B cell (primary cell): ENCODE measurements at regions not wholly inside any gene's neighbourhood (a gene's known extent, or its start where the extent isn't known, plus 50 kb on each side); places are given as distances from the start of the nearest gene placed in this dataset.

ENCODE experiments used
- ATAC-seq: fragments of 200-7000 bp; cut with Tn5 transposase; one replicate; pipeline ENCODE4 v1.10.0; 2021; ENCODE audit warnings: low read depth, mild to moderate bottlenecking, moderate number of reproducible peaks, moderate library complexity
- CTCF ChIA-PET: fragments of 350-600 bp; sonication (Branson Sonifier 250); formaldehyde crosslinking; loops from one replicate; lab custom pipeline; 2021; ENCODE audit warnings: antibody characterized with exemption, inconsistent platforms; lab: Charles Lee
- POLR2A ChIA-PET: fragments of 350-600 bp; sonication (Branson Sonifier 250); formaldehyde crosslinking; loops from one replicate; lab custom pipeline; 2021; ENCODE audit warnings: antibody characterized with exemption; lab: Charles Lee
- DNase-seq: peaks from one replicate; pipeline ENCODE4 v3.0.0; 2013
- H2AFZ ChIP-seq: 2 replicates; pipeline ENCODE4 v1.6.1; 2012; ENCODE audit warnings: mild to moderate bottlenecking, low read depth, low read length; ENCODE audit not compliant: insufficient read depth, poor library complexity, severe bottlenecking
- H3K27ac ChIP-seq, 2 donors: 1 replicate in 1 of 2; 2 replicates in 1 of 2; pipeline ENCODE4 v1.5.1; 2012 to 2013; ENCODE audit warnings: low read length in 2 of 2, mild to moderate bottlenecking in 2 of 2, moderate library complexity in 1 of 2
- H3K27me3 ChIP-seq, 4 experiments: fragments of 200-600 bp in 1 of 4; sonication (generic) in 1 of 4; replicated peaks in 1 of 4; 1 replicate in 2 of 4; 2 replicates in 2 of 4; pipeline versions ENCODE4 v1.6.1 to v1.7.0; 2013 to 2016; ENCODE audit warnings: low read length in 3 of 4, mild to moderate bottlenecking in 2 of 4, mixed read lengths in 1 of 4, moderate library complexity in 1 of 4; ENCODE audit not compliant: insufficient read depth in 4 of 4, control insufficient read depth in 3 of 4; ENCODE audit errors: control extremely low read depth in 1 of 4
- H3K36me3 ChIP-seq, 2 experiments: replicated peaks in 1 of 2; 1 replicate in 1 of 2; 2 replicates in 1 of 2; pipeline versions ENCODE4 v1.6.1 to v1.7.1; 2013; ENCODE audit warnings: low read length in 1 of 2; ENCODE audit not compliant: insufficient read depth in 2 of 2, control insufficient read depth in 1 of 2; ENCODE audit errors: control extremely low read depth in 1 of 2, extremely low read depth in 1 of 2
- H3K4me1 ChIP-seq, 2 donors: fragments of 200-600 bp in 1 of 2; sonication (generic) in 1 of 2; 1 replicate in 1 of 2; 2 replicates in 1 of 2; pipeline versions ENCODE4 v1.5.1 to v1.6.1; 2013 to 2017; ENCODE audit warnings: low read length in 2 of 2; ENCODE audit not compliant: control insufficient read depth in 2 of 2, insufficient read depth in 2 of 2
- H3K4me2 ChIP-seq: replicated peaks from 2 replicates; pipeline ENCODE3; 2012; ENCODE audit warnings: mild to moderate bottlenecking, low read depth, low read length; ENCODE audit not compliant: poor library complexity, severe bottlenecking
- H3K4me3 ChIP-seq, 5 experiments: fragments of 200-600 bp in 1 of 5; sonication (generic) in 1 of 5; 1 replicate in 3 of 5; 2 replicates in 2 of 5; pipeline versions ENCODE4 v1.5.1 to v1.7.0; 2011 to 2016; ENCODE audit warnings: low read length in 4 of 5, mild to moderate bottlenecking in 4 of 5, low read depth in 2 of 5, control low read depth in 1 of 5, moderate library complexity in 1 of 5; ENCODE audit not compliant: insufficient read depth in 1 of 5; ENCODE audit errors: control extremely low read depth in 1 of 5, extremely low read depth in 1 of 5
- H3K79me2 ChIP-seq: fragments of 200-600 bp; sonication (generic); one replicate; pipeline ENCODE4 v1.6.0; 2016; ENCODE audit warnings: low read length; ENCODE audit not compliant: control insufficient read depth, insufficient read depth
- H3K9ac ChIP-seq: fragments of 200-600 bp; sonication (generic); 2 replicates; pipeline ENCODE4 v1.6.1; 2017; ENCODE audit warnings: mild to moderate bottlenecking, low read length, moderate library complexity
- H3K9me3 ChIP-seq, 3 donors: one replicate each; pipeline versions ENCODE4 v1.6.1 to v1.7.1; 2013; ENCODE audit warnings: low read length in 2 of 3; ENCODE audit not compliant: control insufficient read depth in 2 of 3, insufficient read depth in 1 of 3; ENCODE audit errors: control extremely low read depth in 1 of 3
- H4K20me1 ChIP-seq: 2 replicates; pipeline ENCODE4 v1.6.0; 2012; ENCODE audit warnings: mild to moderate bottlenecking, low read length; ENCODE audit not compliant: insufficient read depth, control insufficient read depth, poor library complexity, severe bottlenecking
- H3K27ac Mint-ChIP-seq: one replicate; pipeline ENCODE4 v1.8.0; 2021; ENCODE audit warnings: mixed read lengths
- H3K27me3 Mint-ChIP-seq: one replicate; pipeline ENCODE4 v1.8.0; 2021; ENCODE audit warnings: mixed read lengths
- H3K4me1 Mint-ChIP-seq: one replicate; pipeline ENCODE4 v1.8.0; 2021; ENCODE audit warnings: mixed read lengths
- H3K4me3 Mint-ChIP-seq: one replicate; pipeline ENCODE4 v1.8.0; 2021; ENCODE audit warnings: mixed read lengths
- H3K9me3 Mint-ChIP-seq: one replicate; pipeline ENCODE4 v1.8.0; 2022; ENCODE audit warnings: mixed read lengths; ENCODE audit not compliant: insufficient read depth
- CTCF ChIP-seq: fragments of 200-600 bp; IDR thresholded peaks from one replicate; pipeline ENCODE4 v1.8.0; 2022; ENCODE audit warnings: antibody characterized with exemption, mild to moderate bottlenecking
- EZH2 ChIP-seq: IDR thresholded peaks from 2 replicates; pipeline ENCODE4 v1.6.1; 2012; ENCODE audit warnings: borderline replicate concordance, low read depth, mild to moderate bottlenecking, moderate library complexity, low read length; ENCODE audit not compliant: insufficient read depth, poor library complexity, severe bottlenecking
- WGBS: methylation state at CpG from one replicate; pipeline ENCODE4 v1.1.5; 2013; ENCODE audit warnings: missing lambda C conversion rate; ENCODE audit not compliant: insufficient coverage; 5-methylcytosine and 5-hydroxymethylcytosine counted together
- intact Hi-C: fragments of 100-400 bp; cut with micrococcal nuclease; formaldehyde crosslinking; loops from one replicate; pipeline ENCODE4 v1.10.0; 2022

DNA sequence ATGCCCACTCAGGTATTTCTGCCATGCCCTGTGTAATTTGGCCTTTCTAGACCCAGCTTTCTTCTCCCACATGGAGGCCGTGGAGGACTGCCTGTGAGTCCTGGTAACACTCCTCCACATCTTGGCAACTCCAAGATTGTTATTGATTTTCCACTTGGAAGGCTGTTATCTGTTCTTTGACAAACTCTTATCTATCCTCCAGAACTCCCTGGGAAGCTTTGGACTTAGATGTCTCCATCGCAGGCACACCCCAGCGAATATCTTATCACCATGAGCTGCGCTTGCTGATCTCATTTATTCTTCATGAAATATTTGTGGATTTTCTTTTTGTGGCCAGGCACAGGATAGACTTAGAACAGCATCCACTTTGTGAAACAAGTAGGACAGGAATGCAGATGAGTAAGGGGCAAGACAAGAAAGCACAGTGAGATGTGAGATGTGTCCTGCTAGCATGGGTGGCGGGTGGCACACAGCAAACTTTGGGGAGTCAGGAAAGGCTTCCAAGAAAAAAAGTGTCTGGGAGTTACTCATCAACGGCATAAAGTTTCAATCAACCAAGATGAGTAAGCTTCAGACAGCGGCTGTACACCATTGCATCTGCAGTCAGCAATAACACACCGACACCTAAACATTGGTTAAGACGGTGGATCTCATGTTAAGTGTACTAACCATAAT is 84.5 kb upstream of the IRS2 start:
- CTCF ChIA-PET = no interaction called here
- H3K4me3 Mint-ChIP-seq = no peak overlapping the region
- no peak overlapping the region for H3K4me2 ChIP-seq

DNA sequence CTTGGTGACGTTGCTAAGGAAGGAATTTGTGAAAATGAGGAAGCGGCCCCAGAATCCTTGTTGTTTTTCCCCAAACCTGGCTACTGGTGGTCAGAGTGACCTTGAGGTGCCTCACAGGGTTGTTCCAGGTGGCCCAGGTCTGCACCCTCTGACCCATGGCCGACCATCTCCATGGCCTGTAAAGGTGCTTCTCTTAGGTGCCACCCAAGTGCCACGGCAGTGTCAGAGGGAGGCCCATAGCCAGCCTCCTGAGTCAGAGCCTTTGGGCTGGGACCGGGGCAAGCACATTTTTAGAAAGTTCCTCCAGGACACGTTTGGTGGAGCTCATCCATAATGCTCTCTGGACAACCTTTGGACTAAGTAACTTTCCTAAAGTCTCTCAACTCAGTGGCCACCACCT is 83.9 kb upstream of the IRS2 start:
- no peak for ATAC-seq
- POLR2A ChIA-PET = no interaction called here
- CTCF ChIA-PET = no interaction called here
- Mint-ChIP-seq H3K4me3 (no peak overlapping the region), H3K27me3 (peaks cover 7% of the 10 kb centered on the region), H3K4me1 (no peaks in the 10 kb centered on the region), H3K9me3 (no peaks in the 10 kb centered on the region), H3K27ac (no peak overlapping the region)
- TF ChIP-seq CTCF (no peak), EZH2 (no peak)
- peaks cover 0 to 8% (median 0%) of the 10 kb centered on the region in 4 experiments for H3K27me3 ChIP-seq
- H3K4me2 ChIP-seq = no peak overlapping the region
- 86% methylated on average over 6 of the region's 6 CpGs for WGBS
- no peak for DNase-seq
- no peak overlapping the region for H3K27ac ChIP-seq
- H3K79me2 ChIP-seq = no peaks in the 10 kb centered on the region
- H3K4me3 ChIP-seq = no peak overlapping the region
- H4K20me1 ChIP-seq = no peaks in the 10 kb centered on the region
- H3K9me3 ChIP-seq = no peaks in the 10 kb centered on the region
- no peaks in the 10 kb centered on the region for H3K36me3 ChIP-seq
- no peak overlapping the region for H2AFZ ChIP-seq
- peaks cover 0 to 11% of the 10 kb centered on the region in 2 donors for H3K4me1 ChIP-seq
- intact Hi-C loops = no loop called here
- H3K9ac ChIP-seq = no peak overlapping the region

More for the DNA sequence above, 84.5 kb upstream of the IRS2 start:
- H3K9me3 Mint-ChIP-seq = no peaks in the 10 kb centered on the region
- peaks cover 7% of the 10 kb centered on the region for H3K27me3 Mint-ChIP-seq
- POLR2A ChIA-PET = no interaction called here
- ATAC-seq (no peak), DNase-seq (no peak)
- Histone ChIP-seq H3K9me3 (no peaks in the 10 kb centered on the region), H4K20me1 (no peaks in the 10 kb centered on the region), H3K4me3 (no peak overlapping the region), H3K27me3 (peaks cover 0 to 8% (median 0%) of the 10 kb centered on the region in 4 experiments), H2AFZ (no peak overlapping the region), H3K4me1 (peaks cover 0 to 11% of the 10 kb centered on the region in 2 donors), H3K36me3 (no peaks in the 10 kb centered on the region), H3K9ac (no peak overlapping the region), H3K79me2 (no peaks in the 10 kb centered on the region), H3K27ac (no peak overlapping the region)
- TF ChIP-seq EZH2 (no peak), CTCF (no peak)
- intact Hi-C loops = no loop called here
- no peak overlapping the region for H3K27ac Mint-ChIP-seq
- WGBS = 97% methylated on average over 4 of the region's 9 CpGs
- H3K4me1 Mint-ChIP-seq = no peaks in the 10 kb centered on the region
